Fibroblast of lung (primary cell): ENCODE measurements at regions not wholly inside any gene's neighbourhood (a gene's known extent, or its start where the extent isn't known, plus 50 kb on each side); places are given as distances from the start of the nearest gene placed in this dataset.

ENCODE experiments used
- DNase-seq, 2 donors: peaks; one replicate each; pipeline versions ENCODE4 v3.0.0 to v3.0.0-alpha.2; 2010; ENCODE audit warnings: low read depth in 2 of 2
- H2AFZ ChIP-seq: 2 replicates; pipeline ENCODE4 v1.5.1; 2012; ENCODE audit warnings: low read length, control low read depth, inconsistent platforms
- H3K27ac ChIP-seq: 2 replicates; pipeline ENCODE4 v1.5.1; 2011; ENCODE audit warnings: low read length, control low read depth; ENCODE audit not compliant: insufficient read depth
- H3K27me3 ChIP-seq: 2 replicates; pipeline ENCODE4 v1.5.1; 2011; ENCODE audit warnings: mild to moderate bottlenecking, low read length; ENCODE audit not compliant: control insufficient read depth, insufficient read depth
- H3K36me3 ChIP-seq: 2 replicates; pipeline ENCODE4 v1.5.1; 2011; ENCODE audit warnings: low read length; ENCODE audit not compliant: control insufficient read depth, insufficient read depth
- H3K4me1 ChIP-seq: 2 replicates; pipeline ENCODE4 v1.5.1; 2011; ENCODE audit warnings: low read length; ENCODE audit not compliant: control insufficient read depth, insufficient read depth; ENCODE audit errors: extremely low read depth
- H3K4me2 ChIP-seq: 2 replicates; pipeline ENCODE4 v1.5.1; 2011; ENCODE audit warnings: low read length, control low read depth; ENCODE audit not compliant: insufficient read depth; ENCODE audit errors: extremely low read depth
- H3K4me3 ChIP-seq, 4 experiments: fragments of 200-600 bp in 1 of 4; sonication (generic) in 1 of 4; replicated peaks in 1 of 4; 2 replicates each; pipeline ENCODE4 v1.5.1; 2011 to 2016; ENCODE audit warnings: low read length in 4 of 4, low read depth in 3 of 4, mild to moderate bottlenecking in 3 of 4, control low read depth in 2 of 4, inconsistent platforms in 1 of 4, mixed read lengths in 1 of 4; ENCODE audit not compliant: insufficient read depth in 1 of 4; ENCODE audit errors: control extremely low read depth in 1 of 4
- H3K79me2 ChIP-seq: 2 replicates; pipeline ENCODE4 v1.5.1; 2012; ENCODE audit warnings: mild to moderate bottlenecking, low read length, inconsistent platforms; ENCODE audit not compliant: control insufficient read depth, insufficient read depth
- H3K9ac ChIP-seq: 2 replicates; pipeline ENCODE4 v1.5.1; 2011; ENCODE audit warnings: mild to moderate bottlenecking, low read length, control low read depth; ENCODE audit not compliant: insufficient read depth
- H3K9me3 ChIP-seq: 2 replicates; pipeline ENCODE4 v1.5.1; 2012; ENCODE audit warnings: low read depth, low read length; ENCODE audit not compliant: control insufficient read depth, insufficient read depth
- H4K20me1 ChIP-seq: 2 replicates; pipeline ENCODE4 v1.5.1; 2011; ENCODE audit warnings: low read length; ENCODE audit not compliant: control insufficient read depth, insufficient read depth; ENCODE audit errors: extremely low read depth
- EZH2 ChIP-seq: IDR thresholded peaks from 2 replicates; pipeline ENCODE4 v1.5.1; 2012; ENCODE audit warnings: low read length, control low read depth, mild to moderate bottlenecking; ENCODE audit errors: missing control alignments
- TF ChIP-seq, protein P1 (sequence below), 2 donors: IDR thresholded peaks in 1 of 2; conservative IDR thresholded peaks in 1 of 2; 1 replicate in 1 of 2; 2 replicates in 1 of 2; pipeline ENCODE4 v1.5.1; 2011 to 2012; ENCODE audit warnings: low read length in 2 of 2, control low read depth in 1 of 2, inconsistent platforms in 1 of 2, low read depth in 1 of 2, mild to moderate bottlenecking in 1 of 2

DNA sequence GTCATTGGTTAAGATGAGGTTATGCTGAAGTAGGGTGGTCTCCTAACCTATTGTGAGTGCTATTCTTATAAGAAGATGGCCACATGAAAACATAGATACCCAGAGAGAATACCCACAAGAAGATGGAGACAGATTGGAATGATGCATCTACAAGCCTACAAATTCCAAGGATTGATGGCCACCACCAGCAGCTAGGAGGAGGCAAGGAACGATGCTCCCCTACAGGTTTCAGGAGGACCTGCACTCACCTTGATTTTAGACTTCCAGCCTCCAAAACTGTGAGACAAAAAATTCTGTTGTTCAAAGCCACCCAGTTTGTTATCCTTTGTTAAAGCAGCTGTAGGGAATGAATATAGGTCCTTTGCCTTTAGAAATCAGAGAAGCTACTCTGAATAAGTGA is 227.4 kb downstream of the NEDD1 start:
- no peak for DNase-seq
- Histone ChIP-seq H3K9ac (no peak overlapping the region), H3K4me2 (no peak overlapping the region), H3K36me3 (no peaks in the 10 kb centered on the region), H3K79me2 (no peaks in the 10 kb centered on the region), H3K27ac (no peak overlapping the region), H3K4me1 (no peaks in the 10 kb centered on the region), H3K4me3 (no peak overlapping the region), H3K9me3 (no peaks in the 10 kb centered on the region), H4K20me1 (no peaks in the 10 kb centered on the region), H3K27me3 (no peaks in the 10 kb centered on the region), H2AFZ (no peak overlapping the region)
- no peak for TF ChIP-seq EZH2

DNA sequence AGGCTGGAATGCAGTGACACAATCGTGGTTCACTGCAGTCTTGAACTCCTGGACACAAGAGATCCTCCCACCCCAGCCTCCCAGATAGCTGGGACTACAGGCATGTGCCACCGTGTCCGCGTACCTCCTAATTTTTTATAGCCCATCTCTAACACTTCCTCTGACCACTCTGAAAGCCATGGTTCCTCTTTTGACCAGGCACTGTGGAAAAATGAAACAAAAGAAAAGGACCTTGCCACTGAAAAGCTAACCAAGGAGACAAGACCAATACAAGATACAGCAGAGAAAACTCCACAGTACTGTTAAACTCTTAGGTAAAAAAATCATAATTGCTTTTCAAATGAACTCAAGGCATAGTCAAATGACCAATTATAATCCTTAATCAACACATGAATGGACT is 233.3 kb downstream of the NEDD1 start:
- Histone ChIP-seq H2AFZ (no peak overlapping the region), H3K4me2 (no peak overlapping the region), H3K9me3 (no peaks in the 10 kb centered on the region), H3K4me3 (no peak overlapping the region), H3K27ac (no peak overlapping the region), H3K9ac (no peak overlapping the region), H3K79me2 (no peaks in the 10 kb centered on the region), H3K27me3 (no peaks in the 10 kb centered on the region), H4K20me1 (no peaks in the 10 kb centered on the region), H3K4me1 (no peaks in the 10 kb centered on the region), H3K36me3 (no peaks in the 10 kb centered on the region)
- no peak for DNase-seq
- no peak for TF ChIP-seq EZH2
- TF ChIP-seq, protein P1, sequence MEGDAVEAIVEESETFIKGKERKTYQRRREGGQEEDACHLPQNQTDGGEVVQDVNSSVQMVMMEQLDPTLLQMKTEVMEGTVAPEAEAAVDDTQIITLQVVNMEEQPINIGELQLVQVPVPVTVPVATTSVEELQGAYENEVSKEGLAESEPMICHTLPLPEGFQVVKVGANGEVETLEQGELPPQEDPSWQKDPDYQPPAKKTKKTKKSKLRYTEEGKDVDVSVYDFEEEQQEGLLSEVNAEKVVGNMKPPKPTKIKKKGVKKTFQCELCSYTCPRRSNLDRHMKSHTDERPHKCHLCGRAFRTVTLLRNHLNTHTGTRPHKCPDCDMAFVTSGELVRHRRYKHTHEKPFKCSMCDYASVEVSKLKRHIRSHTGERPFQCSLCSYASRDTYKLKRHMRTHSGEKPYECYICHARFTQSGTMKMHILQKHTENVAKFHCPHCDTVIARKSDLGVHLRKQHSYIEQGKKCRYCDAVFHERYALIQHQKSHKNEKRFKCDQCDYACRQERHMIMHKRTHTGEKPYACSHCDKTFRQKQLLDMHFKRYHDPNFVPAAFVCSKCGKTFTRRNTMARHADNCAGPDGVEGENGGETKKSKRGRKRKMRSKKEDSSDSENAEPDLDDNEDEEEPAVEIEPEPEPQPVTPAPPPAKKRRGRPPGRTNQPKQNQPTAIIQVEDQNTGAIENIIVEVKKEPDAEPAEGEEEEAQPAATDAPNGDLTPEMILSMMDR (conservative IDR thresholded peaks at IDR 0.05 in 1 of 2, IDR thresholded peaks at IDR 0.05 in 1 of 2; ENCODE audit: low read depth in 1 of 2, low read length in 2 of 2): no peak

DNA sequence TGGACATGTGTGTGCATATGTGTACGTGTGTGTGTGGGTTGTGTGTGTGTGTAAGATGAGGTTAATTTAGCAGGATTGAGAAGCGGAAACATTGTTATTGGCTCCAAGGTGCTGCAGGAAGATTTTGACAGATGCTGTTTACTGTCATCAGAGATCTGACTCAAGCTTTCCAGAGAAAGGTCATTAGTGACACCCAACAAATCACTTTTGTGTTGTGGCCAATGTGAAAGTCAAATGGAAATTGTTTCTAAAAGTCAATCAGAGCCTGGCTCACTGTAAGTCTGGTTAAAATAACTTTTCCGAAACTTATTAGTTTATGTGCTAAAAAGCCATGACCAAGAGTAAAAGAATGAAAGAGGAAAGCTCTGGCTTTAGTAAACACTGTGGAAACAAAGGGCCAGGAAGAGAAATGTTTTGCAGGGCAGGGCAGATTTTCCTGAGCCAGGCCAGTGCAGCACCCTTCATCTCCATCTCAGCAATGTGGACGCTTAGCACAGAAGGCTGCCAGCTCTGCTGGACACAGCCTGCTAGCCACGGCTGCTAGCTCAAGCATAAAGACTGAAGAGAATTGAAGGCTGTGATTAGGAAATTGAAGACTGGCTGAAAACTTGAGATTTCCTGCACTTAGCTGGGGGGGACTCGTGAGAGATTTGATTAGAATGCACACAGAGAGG is 235.8 kb downstream of the NEDD1 start:
- H3K9ac ChIP-seq: no peak overlapping the region
- no peak overlapping the region for H3K27ac ChIP-seq
- H3K9me3 ChIP-seq: no peaks in the 10 kb centered on the region
- no peaks in the 10 kb centered on the region for H3K4me1 ChIP-seq
- H2AFZ ChIP-seq: no peak overlapping the region
- no peak overlapping the region for H3K4me3 ChIP-seq
- H3K79me2 ChIP-seq: no peaks in the 10 kb centered on the region
- no peaks in the 10 kb centered on the region for H3K27me3 ChIP-seq
- H3K4me2 ChIP-seq: no peak overlapping the region
- DNase-seq: peak in 1 of 2 donors; percentile 23
- no peaks in the 10 kb centered on the region for H3K36me3 ChIP-seq
- H4K20me1 ChIP-seq: no peaks in the 10 kb centered on the region
- TF ChIP-seq, protein P1 (conservative IDR thresholded peaks at IDR 0.05 in 1 of 2, IDR thresholded peaks at IDR 0.05 in 1 of 2; ENCODE audit: low read depth in 1 of 2, low read length in 2 of 2): no peak
- TF ChIP-seq EZH2: no peak
